ENCODE measurements at regions not wholly inside any gene's neighbourhood (a gene's known extent, or its start where the extent isn't known, plus 50 kb on each side); places are given as distances from the start of the nearest gene placed in this dataset.

- in situ Hi-C loops (cut with MboI; ENCODE audit: low sequenced_read_pairs in 4 of 4) (no loop called here), intact Hi-C loops (cut with DNase I; ENCODE audit: low total_unique reads) (loop anchor here (10.0 kb wide), 1 partner anchor 1908 kb away; no protein-coding TSS in a partner anchor)
- H3K4me3 ChIP-seq: no peak overlapping the region
- H3K4me1 ChIP-seq: no peaks in the 10 kb centered on the region
- H3K9me3 ChIP-seq: no peaks in the 10 kb centered on the region
- ATAC-seq (no peak), DNase-seq (no peak)
- no peak for TF ChIP-seq POLR2A (IDR thresholded peaks at IDR 0.05)
- no peaks in the 10 kb centered on the region for H3K36me3 ChIP-seq
- H3K27ac ChIP-seq: no peak overlapping the region
- no peaks in the 10 kb centered on the region for H3K27me3 ChIP-seq
Observed at GRCh38 chr4:12403175-12403574, 974.5 kb upstream of the HS3ST1 start.

- no peaks in the 10 kb centered on the region for H3K36me3 ChIP-seq
- TF ChIP-seq POLR2A (IDR thresholded peaks at IDR 0.05): no peak
- TF ChIP-seq CTCF (IDR thresholded peaks at IDR 0.05 in 4 of 5, conservative IDR thresholded peaks at IDR 0.05 in 1 of 5): no peak
- H3K4me1 ChIP-seq: no peaks in the 10 kb centered on the region
- H3K9me3 ChIP-seq: no peaks in the 10 kb centered on the region
- no peak overlapping the region for H3K4me3 ChIP-seq
- H3K27ac ChIP-seq: no peak overlapping the region
- H3K27me3 ChIP-seq: no peaks in the 10 kb centered on the region
- DNase-seq (no peak), ATAC-seq (no peak)
- intact Hi-C loops (cut with DNase I; ENCODE audit: low total_unique reads) (loop anchor here (10.0 kb wide), 1 partner anchor 1905 kb away; no protein-coding TSS in a partner anchor), in situ Hi-C loops (cut with MboI; ENCODE audit: low sequenced_read_pairs in 4 of 4) (no loop called here)
Observed at GRCh38 chr4:12399781-12400180, 971.1 kb upstream of the HS3ST1 start.

- no peaks in the 10 kb centered on the region for H3K36me3 ChIP-seq
- in situ Hi-C loops (cut with MboI; ENCODE audit: low sequenced_read_pairs in 4 of 4): no loop called here
- no peak for DNase-seq
- H3K4me3 ChIP-seq: no peak overlapping the region
- intact Hi-C loops (cut with DNase I; ENCODE audit: low total_unique reads): no loop called here
- no peak for TF ChIP-seq CTCF (IDR thresholded peaks at IDR 0.05 in 4 of 5, conservative IDR thresholded peaks at IDR 0.05 in 1 of 5)
- TF ChIP-seq POLR2A (IDR thresholded peaks at IDR 0.05): no peak
- no peak overlapping the region for H3K27ac ChIP-seq
- no peaks in the 10 kb centered on the region for H3K4me1 ChIP-seq
- no peaks in the 10 kb centered on the region for H3K27me3 ChIP-seq
- no peak for ATAC-seq
- no peaks in the 10 kb centered on the region for H3K9me3 ChIP-seq
Observed at GRCh38 chr4:12393631-12394262, 965.1 kb upstream of the HS3ST1 start.

GRCh38 chr4:12389604-12390003 is 960.9 kb upstream of the HS3ST1 start:
- Histone ChIP-seq H3K27me3 (no peaks in the 10 kb centered on the region), H3K36me3 (no peaks in the 10 kb centered on the region), H3K9me3 (no peaks in the 10 kb centered on the region), H3K4me3 (no peak overlapping the region), H3K4me1 (no peaks in the 10 kb centered on the region), H3K27ac (no peak overlapping the region)
- intact Hi-C loops (cut with DNase I; ENCODE audit: low total_unique reads) (no loop called here), in situ Hi-C loops (cut with MboI; ENCODE audit: low sequenced_read_pairs in 4 of 4) (no loop called here)
- ATAC-seq (no peak), DNase-seq (no peak)
- TF ChIP-seq POLR2A (IDR thresholded peaks at IDR 0.05) (no peak), CTCF (IDR thresholded peaks at IDR 0.05 in 4 of 5, conservative IDR thresholded peaks at IDR 0.05 in 1 of 5) (no peak)

GRCh38 chr4:12382567-12382966 is 953.9 kb upstream of the HS3ST1 start:
- in situ Hi-C loops (cut with MboI; ENCODE audit: low sequenced_read_pairs in 4 of 4): no loop called here
- ATAC-seq: no peak
- no peaks in the 10 kb centered on the region for H3K9me3 ChIP-seq

More at GRCh38 chr4:12382567-12382966, 953.9 kb upstream of the HS3ST1 start:
- no peaks in the 10 kb centered on the region for H3K27me3 ChIP-seq
- no peak overlapping the region for H3K4me3 ChIP-seq
- no peaks in the 10 kb centered on the region for H3K36me3 ChIP-seq
- H3K4me1 ChIP-seq: no peaks in the 10 kb centered on the region
- intact Hi-C loops (cut with DNase I; ENCODE audit: low total_unique reads): no loop called here
- TF ChIP-seq POLR2A (IDR thresholded peaks at IDR 0.05): no peak
- no peak for TF ChIP-seq CTCF (IDR thresholded peaks at IDR 0.05 in 4 of 5, conservative IDR thresholded peaks at IDR 0.05 in 1 of 5)
- DNase-seq: no peak
- no peak overlapping the region for H3K27ac ChIP-seq
